Astrocyte (in vitro differentiated cells and primary cell): ENCODE measurements at regions not wholly inside any gene's neighbourhood (a gene's known extent, or its start where the extent isn't known, plus 50 kb on each side); places are given as distances from the start of the nearest gene placed in this dataset.

Source experiments
- CTCF ChIP-seq: IDR thresholded peaks from 2 replicates; pipeline ENCODE4 v1.5.1; 2011; ENCODE audit warnings: low read depth, mild to moderate bottlenecking, inconsistent platforms, low read length, moderate library complexity; ENCODE audit not compliant: insufficient read depth
- EZH2 ChIP-seq: IDR thresholded peaks from 2 replicates; pipeline ENCODE4 v1.6.1; 2012; ENCODE audit warnings: mild to moderate bottlenecking, low read length, inconsistent platforms; ENCODE audit not compliant: insufficient read depth

GRCh38 chr7:79862447-79863210 is 272.0 kb upstream of the GNAI1 start:
- TF ChIP-seq EZH2 (no peak), CTCF (no peak)
